HEK293 (cell line): ENCODE measurements at regions not wholly inside any gene's neighbourhood (a gene's known extent, or its start where the extent isn't known, plus 50 kb on each side); places are given as distances from the start of the nearest gene placed in this dataset.

Experiments used
- CTCF ChIA-PET: fragments of 350-600 bp; formaldehyde crosslinking; extraction: SDS; loops from one replicate; lab custom pipeline; 2021; ENCODE audit warnings: antibody characterized with exemption; lab: Yijun Ruan, JAX
- POLR2A ChIA-PET: fragments of 300-600 bp; formaldehyde crosslinking; extraction: SDS; loops from one replicate; lab custom pipeline; 2020; ENCODE audit warnings: antibody characterized with exemption, inconsistent platforms; lab: Yijun Ruan, JAX
- H3K27ac ChIP-seq: fragments of 200-500 bp; sonication (Bioruptor generic); 2 replicates; pipeline ENCODE4 v1.5.1; 2014; ENCODE audit warnings: low read depth, low read length, control low read depth, inconsistent platforms; ENCODE audit errors: extremely low read depth
- H3K36me3 ChIP-seq, 2 experiments: fragments of 200-500 bp in 1 of 2; sonication (Bioruptor generic) in 1 of 2; 1 replicate in 1 of 2; 2 replicates in 1 of 2; pipeline ENCODE4 v1.5.1; 2014 to 2017; ENCODE audit warnings: inconsistent platforms in 2 of 2, low read length in 2 of 2; ENCODE audit not compliant: control insufficient read depth in 2 of 2, insufficient read depth in 1 of 2
- H3K4me1 ChIP-seq: fragments of 200-500 bp; sonication (Bioruptor generic); 2 replicates; pipeline ENCODE4 v1.5.1; 2014; ENCODE audit warnings: mild to moderate bottlenecking, low read length, inconsistent platforms; ENCODE audit not compliant: control insufficient read depth, insufficient read depth
- H3K4me3 ChIP-seq: 2 replicates; pipeline ENCODE4 v1.5.1; 2011; ENCODE audit warnings: low read depth, mild to moderate bottlenecking, control low read depth, low read length, moderate library complexity
- H3K9me3 ChIP-seq: fragments of 200-500 bp; sonication (Bioruptor generic); 2 replicates; pipeline ENCODE4 v1.5.1; 2014; ENCODE audit warnings: low read depth, low read length, inconsistent platforms; ENCODE audit not compliant: control insufficient read depth, insufficient read depth
- KLF1 ChIP-seq: fragments of 450-650 bp; formaldehyde crosslinking; IDR thresholded peaks from 2 replicates; pipeline ENCODE4 v1.5.1; 2016; ENCODE audit warnings: missing biosample characterization, missing genetic modification characterization
- KLF16 ChIP-seq: fragments of 450-650 bp; formaldehyde crosslinking; IDR thresholded peaks from 2 replicates; pipeline ENCODE4 v1.5.1; 2017; ENCODE audit warnings: missing biosample characterization, missing genetic modification characterization
- MYNN ChIP-seq: fragments of 450-650 bp; formaldehyde crosslinking; IDR thresholded peaks from 2 replicates; pipeline ENCODE4 v1.5.1; 2016; ENCODE audit warnings: missing biosample characterization, missing genetic modification characterization, borderline replicate concordance
- MZF1 ChIP-seq: fragments of 450-650 bp; formaldehyde crosslinking; IDR thresholded peaks from 2 replicates; pipeline ENCODE4 v1.5.1; 2017; ENCODE audit warnings: missing biosample characterization, missing genetic modification characterization, borderline replicate concordance
- SCRT1 ChIP-seq: fragments of 450-650 bp; formaldehyde crosslinking; IDR thresholded peaks from 2 replicates; pipeline ENCODE4 v1.5.1; 2016; ENCODE audit warnings: missing biosample characterization, missing genetic modification characterization, borderline replicate concordance
- SETDB1 ChIP-seq: IDR thresholded peaks from one replicate; pipeline ENCODE4 v1.6.1; 2017; ENCODE audit warnings: mild to moderate bottlenecking, low read length, moderate library complexity, mixed read lengths; ENCODE audit not compliant: insufficient read length
- SP2 ChIP-seq: fragments of 450-650 bp; formaldehyde crosslinking; IDR thresholded peaks from 2 replicates; pipeline ENCODE4 v1.5.1; 2016; ENCODE audit warnings: missing biosample characterization, missing genetic modification characterization
- ZBTB21 ChIP-seq: fragments of 450-650 bp; formaldehyde crosslinking; IDR thresholded peaks from 2 replicates; pipeline ENCODE4 v1.5.1; 2017; ENCODE audit warnings: missing biosample characterization, missing genetic modification characterization
- ZNF112 ChIP-seq: fragments of 450-650 bp; formaldehyde crosslinking; IDR thresholded peaks from 2 replicates; pipeline ENCODE4 v1.5.0; 2017; ENCODE audit warnings: missing biosample characterization, missing genetic modification characterization
- ZNF19 ChIP-seq: fragments of 450-650 bp; formaldehyde crosslinking; IDR thresholded peaks from 2 replicates; pipeline ENCODE4; 2016; ENCODE audit warnings: missing biosample characterization, missing genetic modification characterization, low read depth
- ZNF211 ChIP-seq: fragments of 450-650 bp; formaldehyde crosslinking; IDR thresholded peaks from 2 replicates; pipeline ENCODE4 v1.5.1; 2016; ENCODE audit warnings: low read depth, missing biosample characterization, missing genetic modification characterization
- ZNF223 ChIP-seq: fragments of 450-650 bp; formaldehyde crosslinking; IDR thresholded peaks from 2 replicates; pipeline ENCODE4 v1.5.1; 2016; ENCODE audit warnings: missing biosample characterization, missing genetic modification characterization
- ZNF324 ChIP-seq: fragments of 450-650 bp; formaldehyde crosslinking; IDR thresholded peaks from 2 replicates; pipeline ENCODE4 v1.5.1; 2016; ENCODE audit warnings: missing biosample characterization, missing genetic modification characterization
- ZNF391 ChIP-seq: fragments of 450-650 bp; formaldehyde crosslinking; IDR thresholded peaks from 2 replicates; pipeline ENCODE4 v1.5.1; 2016; ENCODE audit warnings: low read depth, missing biosample characterization, missing genetic modification characterization, borderline replicate concordance
- ZNF394 ChIP-seq: fragments of 450-650 bp; formaldehyde crosslinking; IDR thresholded peaks from 2 replicates; pipeline ENCODE4 v1.5.1; 2016; ENCODE audit warnings: missing biosample characterization, missing genetic modification characterization, mild to moderate bottlenecking, moderate library complexity, borderline replicate concordance
- ZNF624 ChIP-seq: fragments of 450-650 bp; formaldehyde crosslinking; IDR thresholded peaks from 2 replicates; pipeline ENCODE4 v1.5.1; 2017; ENCODE audit warnings: missing biosample characterization, missing genetic modification characterization
- ZNF768 ChIP-seq: fragments of 450-650 bp; formaldehyde crosslinking; IDR thresholded peaks from 2 replicates; pipeline ENCODE4 v1.5.1; 2018; ENCODE audit warnings: missing biosample characterization, mild to moderate bottlenecking, missing genetic modification characterization
- TF ChIP-seq, protein P1 (sequence below): fragments of 450-650 bp; formaldehyde crosslinking; IDR thresholded peaks from 2 replicates; pipeline ENCODE4 v1.5.1; 2017; ENCODE audit warnings: missing biosample characterization, missing genetic modification characterization
- TF ChIP-seq, protein P2 (sequence below): fragments of 450-650 bp; formaldehyde crosslinking; IDR thresholded peaks from 2 replicates; pipeline ENCODE4 v1.5.1; 2016; ENCODE audit warnings: missing biosample characterization, missing genetic modification characterization
- TF ChIP-seq, protein P3 (sequence below): fragments of 450-650 bp; formaldehyde crosslinking; IDR thresholded peaks from 2 replicates; pipeline ENCODE4 v1.5.1; 2016; ENCODE audit warnings: missing biosample characterization, missing genetic modification characterization
- TF ChIP-seq, protein P4 (sequence below): fragments of 450-650 bp; formaldehyde crosslinking; IDR thresholded peaks from 2 replicates; pipeline ENCODE4 v1.5.1; 2016; ENCODE audit warnings: missing biosample characterization, missing genetic modification characterization, low read depth
- TF ChIP-seq, protein P5 (sequence below): fragments of 450-650 bp; formaldehyde crosslinking; optimal IDR thresholded peaks from 2 replicates; pipeline ENCODE3; 2016; ENCODE audit warnings: missing biosample characterization, mild to moderate bottlenecking, missing genetic modification characterization

DNA sequence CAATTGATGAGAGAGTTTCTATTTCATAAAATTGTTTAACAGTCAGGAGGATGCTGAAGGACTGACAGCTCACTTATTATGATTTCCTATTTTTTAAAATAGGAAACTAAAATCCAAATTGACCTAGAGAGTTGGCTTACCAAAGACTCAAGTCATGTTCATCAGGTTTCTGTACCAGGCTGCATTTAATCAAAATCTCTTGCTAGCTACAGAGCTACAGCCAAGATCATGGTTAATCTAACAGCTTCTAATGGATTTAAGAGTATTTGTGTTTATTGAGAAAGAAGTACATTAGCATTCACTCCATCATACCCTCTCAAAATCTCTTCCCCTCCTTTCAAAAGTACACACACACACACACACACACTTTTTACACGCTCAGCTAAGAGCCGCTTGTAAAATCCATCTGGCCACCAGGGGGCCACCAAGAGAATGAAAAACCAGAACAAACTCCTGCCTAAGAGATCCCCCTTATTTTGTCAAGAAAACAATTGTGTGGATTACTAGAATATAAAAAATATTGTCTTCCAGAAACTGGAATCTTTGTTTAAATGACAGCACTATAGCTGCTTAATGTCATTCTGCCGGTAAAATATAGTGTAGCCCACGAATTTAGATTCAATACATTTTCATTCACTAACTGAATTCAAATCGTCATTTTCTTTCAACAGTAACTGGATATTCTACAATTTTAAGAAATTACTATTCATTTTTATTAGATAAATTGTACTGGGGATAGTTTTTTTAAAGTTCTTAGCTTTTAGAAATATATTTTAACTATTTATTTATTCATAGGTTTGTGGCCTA, 334.0 kb downstream of the BTG1 start (continued):
- TF ChIP-seq, protein P1, sequence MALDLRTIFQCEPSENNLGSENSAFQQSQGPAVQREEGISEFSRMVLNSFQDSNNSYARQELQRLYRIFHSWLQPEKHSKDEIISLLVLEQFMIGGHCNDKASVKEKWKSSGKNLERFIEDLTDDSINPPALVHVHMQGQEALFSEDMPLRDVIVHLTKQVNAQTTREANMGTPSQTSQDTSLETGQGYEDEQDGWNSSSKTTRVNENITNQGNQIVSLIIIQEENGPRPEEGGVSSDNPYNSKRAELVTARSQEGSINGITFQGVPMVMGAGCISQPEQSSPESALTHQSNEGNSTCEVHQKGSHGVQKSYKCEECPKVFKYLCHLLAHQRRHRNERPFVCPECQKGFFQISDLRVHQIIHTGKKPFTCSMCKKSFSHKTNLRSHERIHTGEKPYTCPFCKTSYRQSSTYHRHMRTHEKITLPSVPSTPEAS (tag by site-specific recombination), result peak; percentile 76
- TF ChIP-seq, protein P2, sequence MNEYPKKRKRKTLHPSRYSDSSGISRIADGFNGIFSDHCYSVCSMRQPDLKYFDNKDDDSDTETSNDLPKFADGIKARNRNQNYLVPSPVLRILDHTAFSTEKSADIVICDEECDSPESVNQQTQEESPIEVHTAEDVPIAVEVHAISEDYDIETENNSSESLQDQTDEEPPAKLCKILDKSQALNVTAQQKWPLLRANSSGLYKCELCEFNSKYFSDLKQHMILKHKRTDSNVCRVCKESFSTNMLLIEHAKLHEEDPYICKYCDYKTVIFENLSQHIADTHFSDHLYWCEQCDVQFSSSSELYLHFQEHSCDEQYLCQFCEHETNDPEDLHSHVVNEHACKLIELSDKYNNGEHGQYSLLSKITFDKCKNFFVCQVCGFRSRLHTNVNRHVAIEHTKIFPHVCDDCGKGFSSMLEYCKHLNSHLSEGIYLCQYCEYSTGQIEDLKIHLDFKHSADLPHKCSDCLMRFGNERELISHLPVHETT, result no peak
- TF ChIP-seq ZBTB21 (tag by site-specific recombination), result no peak
- TF ChIP-seq, protein P3, sequence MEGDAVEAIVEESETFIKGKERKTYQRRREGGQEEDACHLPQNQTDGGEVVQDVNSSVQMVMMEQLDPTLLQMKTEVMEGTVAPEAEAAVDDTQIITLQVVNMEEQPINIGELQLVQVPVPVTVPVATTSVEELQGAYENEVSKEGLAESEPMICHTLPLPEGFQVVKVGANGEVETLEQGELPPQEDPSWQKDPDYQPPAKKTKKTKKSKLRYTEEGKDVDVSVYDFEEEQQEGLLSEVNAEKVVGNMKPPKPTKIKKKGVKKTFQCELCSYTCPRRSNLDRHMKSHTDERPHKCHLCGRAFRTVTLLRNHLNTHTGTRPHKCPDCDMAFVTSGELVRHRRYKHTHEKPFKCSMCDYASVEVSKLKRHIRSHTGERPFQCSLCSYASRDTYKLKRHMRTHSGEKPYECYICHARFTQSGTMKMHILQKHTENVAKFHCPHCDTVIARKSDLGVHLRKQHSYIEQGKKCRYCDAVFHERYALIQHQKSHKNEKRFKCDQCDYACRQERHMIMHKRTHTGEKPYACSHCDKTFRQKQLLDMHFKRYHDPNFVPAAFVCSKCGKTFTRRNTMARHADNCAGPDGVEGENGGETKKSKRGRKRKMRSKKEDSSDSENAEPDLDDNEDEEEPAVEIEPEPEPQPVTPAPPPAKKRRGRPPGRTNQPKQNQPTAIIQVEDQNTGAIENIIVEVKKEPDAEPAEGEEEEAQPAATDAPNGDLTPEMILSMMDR (tag by site-specific recombination), result peak; percentile 64
- TF ChIP-seq KLF16 (tag by site-specific recombination), result no peak
- TF ChIP-seq, protein P4, sequence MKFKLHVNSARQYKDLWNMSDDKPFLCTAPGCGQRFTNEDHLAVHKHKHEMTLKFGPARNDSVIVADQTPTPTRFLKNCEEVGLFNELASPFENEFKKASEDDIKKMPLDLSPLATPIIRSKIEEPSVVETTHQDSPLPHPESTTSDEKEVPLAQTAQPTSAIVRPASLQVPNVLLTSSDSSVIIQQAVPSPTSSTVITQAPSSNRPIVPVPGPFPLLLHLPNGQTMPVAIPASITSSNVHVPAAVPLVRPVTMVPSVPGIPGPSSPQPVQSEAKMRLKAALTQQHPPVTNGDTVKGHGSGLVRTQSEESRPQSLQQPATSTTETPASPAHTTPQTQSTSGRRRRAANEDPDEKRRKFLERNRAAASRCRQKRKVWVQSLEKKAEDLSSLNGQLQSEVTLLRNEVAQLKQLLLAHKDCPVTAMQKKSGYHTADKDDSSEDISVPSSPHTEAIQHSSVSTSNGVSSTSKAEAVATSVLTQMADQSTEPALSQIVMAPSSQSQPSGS (tag by site-specific recombination), result no peak

DNA sequence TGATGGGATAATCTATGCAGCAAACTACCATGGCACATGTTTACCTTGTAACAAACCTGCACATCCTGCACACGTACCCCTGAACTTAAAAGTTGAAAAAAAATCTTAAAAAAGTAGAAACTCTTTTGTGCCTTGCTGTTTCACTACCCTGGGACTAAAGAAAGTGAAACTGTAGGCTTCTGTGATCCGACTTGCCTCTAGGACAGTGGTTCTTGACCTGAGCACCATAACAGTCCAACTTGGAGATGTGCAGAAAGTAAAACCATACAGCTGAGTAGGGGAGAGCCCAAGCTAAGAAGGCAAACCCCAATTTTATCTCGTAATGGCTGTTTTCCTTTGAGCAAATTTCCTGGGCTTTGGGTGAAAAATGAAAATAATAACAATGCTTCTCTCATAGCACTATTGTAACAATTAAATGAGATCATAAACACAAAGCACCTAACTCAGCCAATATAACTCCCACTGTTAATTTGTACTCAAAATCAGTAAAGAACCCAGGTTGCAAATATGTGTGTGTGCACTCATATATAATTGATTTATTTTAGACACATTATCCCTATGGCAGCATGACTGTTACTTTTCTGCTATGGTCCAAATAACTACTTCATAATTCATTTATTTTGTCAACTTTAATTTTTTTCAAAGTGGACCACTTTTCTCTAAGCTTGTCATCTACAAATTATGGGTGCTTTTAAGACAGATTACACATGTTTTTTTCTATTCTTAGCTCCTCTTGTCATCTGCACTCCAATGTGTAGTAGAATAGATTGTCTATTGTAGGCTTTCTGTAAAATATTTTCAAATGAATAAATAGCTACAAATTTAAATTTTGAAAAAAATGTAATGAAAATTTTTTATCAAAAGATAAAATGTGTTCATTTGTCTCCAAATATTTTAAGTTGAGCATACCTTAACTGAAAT, 334.9 kb downstream of the BTG1 start:
- Histone ChIP-seq H3K4me1 (no peaks in the 10 kb centered on the region), H3K36me3 (no peaks in the 10 kb centered on the region), H3K27ac (no peak overlapping the region), H3K4me3 (no peak overlapping the region), H3K9me3 (no peaks in the 10 kb centered on the region)
- TF ChIP-seq ZNF324 (no peak), MYNN (tag by site-specific recombination) (no peak), ZNF211 (no peak), SCRT1 (tag by site-specific recombination) (no peak), ZNF223 (tag by site-specific recombination) (no peak), KLF1 (tag by site-specific recombination) (no peak), SETDB1 (no peak), MZF1 (tag by site-specific recombination) (no peak), ZNF624 (tag by site-specific recombination) (no peak), ZNF19 (tag by site-specific recombination) (no peak), ZNF112 (tag by site-specific recombination) (no peak), ZNF768 (tag by site-specific recombination) (no peak), ZNF394 (no peak), SP2 (tag by site-specific recombination) (no peak), ZNF391 (no peak)
- TF ChIP-seq, protein P5, sequence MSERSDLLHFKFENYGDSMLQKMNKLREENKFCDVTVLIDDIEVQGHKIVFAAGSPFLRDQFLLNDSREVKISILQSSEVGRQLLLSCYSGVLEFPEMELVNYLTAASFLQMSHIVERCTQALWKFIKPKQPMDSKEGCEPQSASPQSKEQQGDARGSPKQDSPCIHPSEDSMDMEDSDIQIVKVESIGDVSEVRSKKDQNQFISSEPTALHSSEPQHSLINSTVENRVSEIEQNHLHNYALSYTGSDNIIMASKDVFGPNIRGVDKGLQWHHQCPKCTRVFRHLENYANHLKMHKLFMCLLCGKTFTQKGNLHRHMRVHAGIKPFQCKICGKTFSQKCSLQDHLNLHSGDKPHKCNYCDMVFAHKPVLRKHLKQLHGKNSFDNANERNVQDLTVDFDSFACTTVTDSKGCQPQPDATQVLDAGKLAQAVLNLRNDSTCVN (tag by site-specific recombination), result no peak
- TF ChIP-seq, all 188 proteins: peak for 0
- CTCF ChIA-PET, result interaction anchor here (0.6 to 2.6 kb wide), 34 partner anchors 10 to 865 kb away, joined by 3 to 18 read pairs (median 4); partner anchors contain the start of gene BTG1
- POLR2A ChIA-PET, result interaction anchor here (1.1 to 2.2 kb wide), 2 partner anchors 333 to 335 kb away, joined by 4 to 5 read pairs; partner anchors contain the start of gene BTG1
